NAMALWA (cell line): ENCODE measurements at regions not wholly inside any gene's neighbourhood (a gene's known extent, or its start where the extent isn't known, plus 50 kb on each side); places are given as distances from the start of the nearest gene placed in this dataset.

Source experiments
- DNase-seq: peaks from one replicate; pipeline ENCODE4 v3.0.0-alpha.2; 2015; ENCODE audit warnings: low spot score

GRCh38 chr6:41404182-41404845 lies 68.9 kb downstream of the NCR2 start:
- DNase-seq: no peak

DNA sequence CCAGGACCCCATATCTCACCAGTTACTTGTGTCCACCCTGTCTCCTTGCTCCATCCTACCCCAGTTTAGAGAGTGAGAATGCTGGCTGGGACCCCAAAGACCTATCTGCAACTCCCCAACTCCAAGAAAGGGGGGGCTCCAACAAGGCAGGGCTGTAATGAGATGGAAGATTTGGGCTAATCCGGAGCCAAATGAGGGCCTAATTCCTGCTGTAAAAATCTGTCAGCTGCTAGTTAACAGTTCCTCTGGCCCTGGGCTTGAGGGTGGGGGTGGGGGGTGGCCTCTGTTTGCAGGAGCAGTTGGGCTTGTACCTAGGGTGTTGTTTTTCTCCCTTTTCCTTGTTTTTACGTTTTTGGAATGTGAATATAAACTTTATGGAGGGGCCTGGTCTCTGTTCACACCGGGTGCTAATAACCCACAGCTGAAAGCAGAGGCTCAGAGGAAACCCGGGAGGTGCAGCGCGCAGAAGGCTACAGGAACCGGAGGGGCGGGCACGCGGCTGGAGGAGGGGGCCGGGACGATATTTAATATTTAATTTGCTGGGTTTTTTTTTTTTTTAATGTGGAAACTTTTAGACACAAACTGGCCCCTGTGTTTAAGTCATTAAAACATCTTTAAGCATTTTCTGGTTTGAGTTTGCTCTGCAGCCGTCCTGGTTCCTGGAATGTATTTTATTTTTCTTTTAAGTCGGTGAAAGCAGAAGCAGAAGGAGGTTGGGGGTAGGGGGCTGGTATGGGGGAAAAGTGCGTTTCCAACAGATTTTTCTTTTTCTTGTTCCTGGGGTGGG lies 70.7 kb downstream of the NCR2 start:
- DNase-seq: no peak

GRCh38 chr6:41406728-41407489 lies 71.5 kb downstream of the NCR2 start:
- no peak for DNase-seq

DNA sequence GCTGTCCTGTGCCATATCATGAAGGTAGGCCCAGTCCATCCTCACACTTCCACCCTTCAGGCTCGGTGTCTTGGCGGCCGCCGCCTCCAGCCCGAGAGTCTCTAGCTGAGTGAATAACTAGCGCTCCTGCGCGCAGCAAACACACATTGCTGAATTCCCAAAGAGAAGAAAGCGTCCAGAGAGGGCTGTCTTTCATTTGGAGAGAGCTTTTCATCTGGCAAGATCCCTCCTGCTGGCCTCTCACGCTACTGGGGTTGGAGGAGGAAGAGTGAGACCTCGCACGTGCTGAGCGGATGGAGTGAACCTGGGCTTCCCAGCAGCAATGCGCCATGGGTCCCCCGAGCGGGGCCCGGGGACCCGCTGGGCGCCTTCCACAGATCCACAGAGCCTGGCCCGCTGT lies 73.2 kb downstream of the NCR2 start:
- DNase-seq: no peak

- no peak for DNase-seq
Observed at GRCh38 chr6:41408982-41409381, 73.6 kb downstream of the NCR2 start.

DNA sequence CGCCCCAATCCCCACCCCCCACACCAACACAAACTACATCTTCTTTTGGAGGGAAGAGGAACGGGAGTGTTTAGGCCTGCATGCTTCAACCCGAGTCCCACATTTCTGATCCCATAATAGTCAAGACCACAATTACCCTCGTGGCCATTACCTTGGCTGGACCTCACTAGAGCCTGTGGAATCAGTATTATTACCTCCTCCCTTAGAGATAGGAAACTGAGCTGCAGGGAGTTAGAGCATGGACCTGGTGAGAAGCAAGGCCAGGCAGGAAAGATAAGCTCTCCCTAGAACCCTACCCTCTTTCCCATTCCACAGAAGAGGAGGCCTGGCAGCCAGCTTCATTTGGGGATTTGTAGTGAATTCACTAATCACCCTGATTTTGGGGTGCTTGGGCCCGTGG lies 74.1 kb downstream of the NCR2 start:
- DNase-seq: no peak

GRCh38 chr6:41411961-41412360 lies 76.6 kb downstream of the NCR2 start:
- DNase-seq: no peak

- no peak for DNase-seq
Observed at GRCh38 chr6:41413250-41413649, 77.8 kb downstream of the NCR2 start.

GRCh38 chr6:41416501-41416837 lies 81.1 kb downstream of the NCR2 start:
- no peak for DNase-seq

DNA sequence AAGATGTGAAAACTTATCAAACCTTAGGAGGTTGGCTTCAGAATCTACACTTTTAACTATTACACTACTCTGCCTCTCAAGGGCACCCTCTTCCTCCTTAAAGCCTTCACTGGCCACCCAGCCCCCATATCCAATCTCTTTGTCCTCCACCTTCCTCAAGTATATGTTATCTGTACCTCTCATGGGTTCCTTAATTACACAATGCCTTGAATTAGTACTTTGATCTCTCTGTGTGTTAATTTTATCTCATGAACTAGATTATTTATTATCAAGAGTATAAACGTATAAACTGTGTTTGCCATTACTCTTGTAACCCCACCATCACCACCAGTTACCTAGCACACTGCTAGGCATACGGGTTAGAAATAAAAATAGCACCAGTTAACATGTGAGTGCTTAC lies 83.3 kb downstream of the NCR2 start:
- no peak for DNase-seq

GRCh38 chr6:41419385-41419784 lies 84.0 kb downstream of the NCR2 start:
- DNase-seq: no peak

DNA sequence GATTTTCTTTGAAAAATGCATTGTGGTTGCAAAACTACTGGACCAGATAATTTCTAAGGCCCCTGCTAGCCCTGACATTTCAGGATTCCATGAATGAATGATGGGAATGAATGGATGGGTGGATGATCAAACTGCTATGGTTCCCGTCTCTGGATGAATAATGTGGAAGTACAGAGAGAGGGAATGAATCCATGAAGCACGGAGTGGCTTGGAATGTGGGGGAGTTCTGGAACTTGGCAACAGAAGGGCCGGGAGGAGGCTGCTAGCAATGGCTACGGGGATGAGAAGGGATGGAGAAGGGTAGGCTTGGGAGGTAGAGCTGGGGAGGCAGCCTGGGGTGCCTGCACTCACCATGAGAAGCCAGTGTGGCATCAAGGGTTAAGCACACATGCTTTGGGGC lies 84.8 kb downstream of the NCR2 start:
- DNase-seq: no peak

GRCh38 chr6:41422161-41422560 lies 86.8 kb downstream of the NCR2 start:
- no peak for DNase-seq

DNA sequence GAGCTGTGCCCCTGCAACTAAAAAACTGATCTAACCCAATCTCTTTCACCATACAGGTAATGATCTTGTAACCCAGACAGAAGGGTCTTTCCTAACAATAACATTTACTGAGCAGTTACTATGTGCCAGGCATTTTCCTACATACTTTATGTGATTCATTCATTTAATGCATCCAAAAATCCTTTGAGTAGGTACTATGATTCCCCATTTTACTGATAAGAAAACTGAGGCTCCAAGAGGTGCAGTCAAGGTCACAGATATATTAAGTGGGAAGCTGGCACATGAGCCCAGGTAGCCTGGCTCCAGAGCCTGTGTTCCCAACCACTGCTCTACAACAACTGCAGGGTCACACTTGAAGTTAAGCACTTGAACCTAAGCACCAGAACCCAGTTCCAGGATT lies 87.6 kb downstream of the NCR2 start:
- no peak for DNase-seq

DNA sequence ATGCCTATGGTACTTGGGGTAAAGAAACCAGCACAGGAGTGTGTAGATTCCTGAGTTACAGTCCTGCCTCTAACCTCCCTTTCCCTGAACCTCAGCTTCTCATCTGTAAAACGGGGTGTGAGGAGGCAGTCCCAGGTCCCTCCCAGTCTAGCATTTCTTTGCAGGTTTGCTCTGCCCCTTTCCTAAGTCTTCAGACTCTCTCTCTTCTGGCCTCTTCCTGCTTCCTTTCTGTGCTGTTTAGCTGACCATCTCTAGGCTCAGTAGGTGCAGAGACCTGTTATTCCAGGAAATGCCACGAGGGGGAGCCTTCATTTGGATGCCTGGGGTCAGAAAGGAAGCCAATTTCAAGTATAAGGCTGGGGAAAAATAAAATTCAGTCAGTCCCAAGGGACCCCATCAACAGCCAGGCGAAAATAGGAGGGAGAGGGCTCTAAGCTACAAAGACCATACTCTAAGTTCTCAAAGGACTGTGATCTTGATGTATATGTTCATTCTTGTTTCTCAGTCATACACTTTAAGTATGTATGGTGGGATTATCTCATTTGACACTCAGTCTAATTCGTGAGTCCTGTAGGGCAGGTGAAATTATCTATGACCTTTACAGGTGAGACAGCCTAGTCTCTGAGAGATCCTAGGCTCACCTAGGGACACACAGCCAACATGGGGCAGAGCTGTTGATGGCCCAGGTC lies 89.1 kb downstream of the NCR2 start:
- DNase-seq: peak; percentile 87

GRCh38 chr6:41425511-41425910 lies 90.1 kb downstream of the NCR2 start:
- DNase-seq: no peak

DNA sequence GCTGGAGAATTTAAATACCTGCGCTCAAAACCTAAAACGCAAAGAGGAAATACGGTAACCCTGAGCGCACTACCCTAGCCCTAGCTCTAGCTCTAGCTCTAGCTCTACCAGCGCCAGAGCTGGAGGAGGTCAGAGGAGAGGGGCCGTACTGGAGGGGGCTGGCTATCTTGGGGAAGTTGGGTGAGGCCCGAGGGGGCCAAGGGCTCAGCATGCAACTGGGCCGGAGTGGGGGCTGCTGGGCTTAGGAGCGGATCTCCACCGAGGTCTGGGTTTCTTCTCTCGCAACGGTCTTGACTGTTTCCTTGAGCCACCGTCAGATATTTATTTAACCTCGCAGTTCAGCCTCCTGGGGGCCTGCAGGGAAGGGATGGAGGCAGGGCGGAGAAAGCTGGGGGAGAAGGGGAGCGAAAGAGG lies 91.0 kb downstream of the NCR2 start:
- DNase-seq: peak; percentile 44

DNA sequence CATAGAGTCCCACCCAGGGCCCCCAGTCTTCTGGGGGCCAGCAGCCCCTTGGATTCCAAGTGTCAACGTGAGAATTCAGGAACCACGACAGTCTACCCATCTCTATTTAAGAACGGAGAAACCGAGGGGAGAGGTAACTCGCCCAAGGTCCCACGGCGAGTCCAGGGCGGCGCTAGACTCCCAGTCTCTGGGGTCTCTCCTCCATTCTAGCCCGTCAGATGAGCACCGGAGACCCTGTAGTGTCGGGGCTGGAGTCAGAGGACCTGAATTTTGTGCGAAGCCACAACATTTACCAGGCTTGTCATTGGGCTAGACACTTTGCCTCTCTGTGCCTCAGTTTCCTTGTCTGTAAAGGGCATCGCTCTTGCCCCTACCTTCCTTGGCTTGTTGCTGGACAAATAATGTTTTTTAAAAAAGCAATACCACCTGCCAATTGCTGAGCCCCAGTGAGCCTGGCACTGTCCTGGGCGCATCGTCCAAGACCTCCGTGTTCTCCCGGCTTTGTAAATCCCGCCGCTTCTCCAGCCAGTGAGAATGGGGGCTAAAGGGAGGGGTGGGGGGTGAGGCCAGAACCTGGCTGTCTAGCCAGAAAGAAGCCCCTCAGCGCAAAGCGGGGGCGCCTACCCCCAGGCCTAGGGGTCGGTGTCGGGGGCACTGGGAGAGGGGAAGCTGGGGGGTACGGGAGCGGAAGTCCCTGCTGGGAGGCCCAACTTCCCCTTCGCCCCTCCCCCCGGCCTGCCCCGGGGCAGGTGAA lies 91.7 kb downstream of the NCR2 start:
- peak; percentile 18 for DNase-seq

- DNase-seq: no peak
Observed at GRCh38 chr6:41427642-41428335, 92.4 kb downstream of the NCR2 start.

DNA sequence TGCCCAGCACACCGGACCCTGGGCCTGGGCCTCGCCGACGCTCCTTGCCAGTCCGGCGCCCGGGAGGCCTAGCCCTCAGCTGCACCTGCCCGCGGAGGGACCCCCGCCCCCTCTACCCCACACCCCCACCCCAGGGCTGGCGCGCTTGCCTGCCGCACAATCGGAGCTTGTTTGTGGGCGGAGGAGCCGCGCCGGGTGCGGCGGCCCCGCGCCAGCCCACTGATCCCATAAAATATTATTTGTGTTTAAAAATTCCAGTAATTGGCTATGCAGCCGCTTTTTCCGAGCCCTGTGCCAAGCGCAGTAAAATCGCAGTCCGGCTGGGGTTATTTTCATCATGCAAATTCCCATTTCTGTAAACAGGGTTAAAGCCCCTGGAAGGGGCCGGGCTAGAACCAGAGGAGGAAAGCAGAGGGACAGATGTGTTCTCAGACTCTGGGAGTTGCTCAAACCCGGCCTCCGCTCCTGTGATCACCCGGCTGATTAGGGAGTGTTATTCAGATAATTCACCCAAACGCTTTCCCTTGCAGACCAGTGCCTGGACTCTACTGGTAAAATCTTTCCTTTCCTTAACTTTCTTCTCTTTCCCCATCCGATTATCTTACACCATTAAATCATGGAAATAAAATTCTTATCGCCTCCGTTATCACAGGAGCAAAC lies 93.1 kb downstream of the NCR2 start:
- DNase-seq: no peak

GRCh38 chr6:41428996-41429421 lies 93.6 kb downstream of the NCR2 start:
- no peak for DNase-seq
